ENCODE measurements at regions not wholly inside any gene's neighbourhood (a gene's known extent, or its start where the extent isn't known, plus 50 kb on each side); places are given as distances from the start of the nearest gene placed in this dataset.

DNA sequence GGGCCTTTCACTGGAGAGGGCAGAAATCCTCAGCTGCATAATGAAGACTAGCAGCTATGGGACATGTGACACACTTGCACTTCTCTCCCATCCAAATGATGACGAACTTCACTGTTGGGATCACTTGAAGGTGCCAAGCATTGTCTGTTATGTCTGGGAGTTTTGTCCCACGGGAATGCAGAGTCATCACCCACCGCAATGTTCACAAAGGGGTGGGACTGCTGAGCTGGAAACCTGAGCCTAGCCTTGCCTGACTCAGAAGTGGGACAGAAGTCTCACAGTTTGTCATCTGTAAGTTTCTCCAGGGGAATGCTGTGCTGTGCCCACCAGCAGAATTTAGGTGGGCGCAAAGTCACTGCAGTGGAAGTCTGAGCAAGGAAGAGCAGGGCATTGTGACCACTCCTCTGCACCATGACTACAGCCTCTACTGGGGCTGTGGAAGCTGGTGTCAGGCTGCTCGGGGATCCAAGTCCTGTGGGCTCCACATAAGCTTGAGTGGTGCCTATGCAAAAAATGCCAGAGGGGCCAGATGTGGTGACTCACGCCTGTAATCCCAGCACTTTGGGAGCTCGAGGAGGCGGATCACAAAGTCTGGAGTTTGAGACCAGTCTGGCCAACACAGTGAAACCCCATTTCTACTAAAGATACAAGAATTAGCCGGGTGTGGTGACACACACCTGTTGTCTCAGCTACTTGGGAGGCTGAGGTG, 472.0 kb upstream of the CNTNAP2 start:
- DNase-seq: no peak

DNA sequence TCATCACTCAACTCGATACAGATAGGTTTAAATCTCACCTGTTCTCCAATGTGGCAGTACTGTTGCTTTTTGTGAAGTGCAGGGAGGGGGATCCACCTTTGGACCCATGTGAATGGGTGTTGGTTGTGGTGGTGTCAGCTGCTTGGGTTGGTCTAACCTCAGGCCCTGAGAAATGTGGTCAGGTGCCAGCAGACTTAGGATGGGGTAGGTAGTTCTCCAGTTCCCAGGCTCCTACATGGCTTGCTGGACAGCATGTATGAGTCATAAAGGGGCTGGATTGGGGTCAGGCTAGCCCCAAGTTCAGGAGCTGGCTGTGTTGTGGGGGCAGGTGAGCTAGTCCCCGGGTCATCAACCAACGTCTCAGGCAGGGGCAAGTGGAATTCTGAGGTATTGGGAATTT, 472.6 kb upstream of the CNTNAP2 start:
- no peak for DNase-seq

DNA sequence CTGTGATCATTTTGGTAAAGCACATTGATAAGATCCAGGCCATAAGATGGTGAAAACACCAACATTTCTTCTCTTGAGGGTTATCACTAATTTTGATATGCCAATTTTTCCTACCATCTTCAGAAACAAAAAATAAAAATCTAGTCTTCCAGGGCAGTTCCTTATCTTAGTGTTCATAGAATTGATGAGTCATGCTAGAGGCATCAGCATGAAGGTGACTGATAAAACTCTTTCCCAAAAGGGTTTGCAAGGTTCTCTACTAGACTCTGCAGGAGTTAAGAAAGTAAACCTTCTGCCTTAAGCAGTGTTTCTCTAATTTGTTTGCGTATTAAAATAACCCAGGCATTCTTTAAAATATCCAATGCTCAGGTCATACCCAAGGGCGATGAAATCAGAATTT, 483.1 kb upstream of the CNTNAP2 start:
- DNase-seq: no peak

DNA sequence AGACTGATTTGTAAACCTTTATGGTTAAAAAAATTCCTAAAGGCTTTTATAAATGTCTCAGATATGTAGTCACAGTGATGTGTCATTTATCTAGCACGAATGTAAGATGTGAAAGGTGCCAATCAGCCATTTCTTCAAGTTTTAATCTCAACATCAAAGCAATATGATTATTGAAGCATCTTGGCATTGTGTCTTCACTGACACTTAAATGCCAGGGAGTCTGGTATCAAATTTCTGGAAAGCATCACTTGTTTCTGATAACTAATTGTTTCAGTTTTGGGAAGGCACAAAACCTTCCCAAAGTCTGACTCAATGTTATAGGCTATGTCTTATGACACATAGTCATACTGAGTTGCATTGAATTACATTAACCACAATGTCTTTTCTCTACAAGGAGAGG, 492.0 kb upstream of the CNTNAP2 start:
- no peak for DNase-seq

DNA sequence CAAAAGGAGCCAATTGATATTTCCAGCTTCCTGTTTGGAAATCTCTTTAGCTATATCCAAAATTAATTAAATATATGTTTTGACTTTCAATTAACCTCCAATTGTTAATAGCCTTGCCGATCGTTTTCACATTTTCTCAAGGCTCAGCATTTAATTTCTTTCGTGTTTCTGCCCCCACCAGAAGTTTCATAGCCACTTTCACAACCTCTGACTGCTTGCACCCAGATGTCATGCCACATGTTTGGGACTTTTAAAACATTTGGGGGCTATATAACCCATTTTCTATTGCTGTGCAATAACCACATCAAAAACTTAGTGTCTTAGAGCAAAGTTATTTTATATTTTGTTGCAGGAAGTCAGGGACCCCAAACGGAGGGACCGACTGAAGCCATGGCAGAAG, 510.6 kb upstream of the CNTNAP2 start:
- DNase-seq: no peak

DNA sequence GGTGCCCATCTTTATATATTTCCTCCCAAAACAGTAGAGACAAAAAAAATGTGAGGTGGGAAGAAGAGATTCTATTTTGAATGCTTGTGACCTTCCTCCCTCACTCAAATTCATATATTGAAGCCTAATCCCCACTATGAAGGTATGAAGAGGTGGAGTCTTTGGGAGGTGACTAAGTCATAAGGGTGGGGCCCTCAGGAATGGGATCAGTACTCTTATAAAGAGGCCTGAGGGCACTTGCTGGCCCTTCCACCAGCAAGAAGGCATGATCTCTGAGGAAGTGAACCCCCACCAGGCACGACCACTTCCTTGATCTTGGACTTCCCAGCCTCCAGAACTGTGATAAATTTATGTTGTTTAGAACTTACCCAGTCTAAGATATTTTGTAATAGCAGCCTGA, 517.2 kb upstream of the CNTNAP2 start:
- no peak for DNase-seq

DNA sequence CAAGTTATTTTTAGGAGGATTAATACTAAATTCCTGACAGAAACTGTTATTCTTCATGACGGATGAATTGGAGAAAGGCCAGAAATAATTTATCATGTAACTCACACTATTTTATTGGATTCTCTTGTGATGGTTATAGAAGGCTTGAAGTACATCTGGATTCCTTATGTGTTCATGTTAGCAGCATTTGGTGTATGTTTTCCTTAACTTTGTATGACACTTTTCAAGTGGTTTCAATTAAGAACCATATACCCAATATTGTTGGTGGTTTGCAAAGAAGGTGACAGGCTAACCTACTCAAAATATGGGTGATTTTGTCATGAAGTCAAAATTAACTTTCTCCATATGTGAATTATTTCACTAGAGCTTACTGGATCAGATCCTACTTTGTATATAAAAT, 532.2 kb upstream of the CNTNAP2 start:
- no peak for DNase-seq

DNA sequence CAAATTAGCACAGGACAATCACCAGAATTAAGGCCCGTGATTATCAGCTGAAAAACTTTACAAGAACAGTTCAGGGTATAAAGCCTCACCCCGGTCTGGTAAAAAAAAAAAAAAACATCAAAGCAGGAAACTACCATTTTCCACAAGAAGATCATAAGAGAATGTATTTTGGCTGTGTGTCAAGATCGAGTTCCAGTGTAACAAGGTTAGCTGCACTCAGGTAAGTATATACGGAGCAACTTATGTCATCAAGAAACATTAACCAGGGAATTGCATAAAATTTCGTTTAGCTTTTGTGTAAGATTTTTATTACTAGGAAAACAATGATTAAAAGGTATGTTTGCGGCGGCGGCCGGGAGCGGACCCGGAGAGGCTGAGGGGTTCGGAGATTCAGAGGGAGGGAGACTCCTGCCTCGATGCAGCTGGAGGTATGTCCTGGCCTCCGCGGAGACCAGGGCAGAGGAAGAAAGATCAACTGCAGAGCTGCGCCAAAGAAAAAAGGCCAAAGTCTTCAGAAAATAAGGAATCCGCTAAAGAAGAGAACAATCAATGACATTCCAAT, 533.8 kb upstream of the CNTNAP2 start:
- DNase-seq: no peak

DNA sequence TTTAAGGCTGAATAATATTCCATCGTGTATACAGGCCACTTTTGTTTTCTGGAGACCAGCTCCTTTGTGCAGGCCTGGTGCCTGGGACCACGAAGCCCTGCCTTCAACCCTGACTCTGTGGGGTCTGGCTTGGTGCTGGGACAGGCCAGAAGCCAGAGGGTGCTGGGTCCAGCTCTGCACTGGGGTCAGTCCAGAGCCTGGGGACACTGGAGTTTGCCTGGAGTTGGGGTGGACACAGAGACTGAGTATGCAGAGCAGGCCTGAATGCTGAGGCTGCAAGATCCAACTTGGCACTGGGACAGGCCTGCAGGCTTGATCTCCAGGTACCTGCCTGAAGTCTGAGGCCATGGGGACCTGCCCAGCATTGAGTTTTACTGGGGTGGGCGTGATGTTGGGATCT, 558.8 kb upstream of the CNTNAP2 start:
- DNase-seq: no peak

DNA sequence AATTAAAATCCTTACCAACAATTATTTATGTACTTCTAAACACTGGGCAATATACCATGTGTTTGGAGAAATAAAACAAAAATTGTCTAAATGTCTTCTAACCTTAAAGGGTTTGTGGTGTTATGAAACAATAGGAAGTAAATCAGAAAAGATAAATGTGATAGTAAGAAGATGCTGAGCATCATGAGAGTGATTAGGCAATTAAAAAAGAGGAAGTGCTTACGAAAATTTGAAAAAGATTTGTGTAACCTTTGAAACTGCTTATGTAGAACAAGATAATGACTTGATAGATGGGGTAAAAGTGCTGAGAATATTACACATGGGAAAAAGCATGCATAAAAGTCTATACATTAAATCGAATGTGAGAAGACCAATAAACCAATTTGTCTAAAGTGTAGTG, 573.4 kb upstream of the CNTNAP2 start:
- DNase-seq: peak; percentile 20

DNA sequence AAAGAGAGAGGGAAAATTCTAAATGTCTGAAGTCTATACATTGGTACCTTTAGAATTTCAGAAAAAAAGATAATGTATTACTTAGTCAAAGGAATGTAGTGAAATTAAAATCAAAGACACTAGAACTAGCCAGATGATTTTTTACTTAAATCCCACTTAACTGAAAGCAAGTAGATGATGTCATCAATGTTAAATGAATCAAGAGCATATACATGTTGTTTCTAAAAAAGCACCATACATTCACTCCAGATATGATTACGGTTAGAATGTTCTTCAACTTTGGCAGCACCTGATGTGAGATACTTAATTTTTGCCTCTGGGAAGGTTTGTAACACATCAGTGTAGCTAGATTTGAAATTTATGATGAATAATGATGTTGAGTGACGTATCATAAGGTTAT, 576.7 kb upstream of the CNTNAP2 start:
- DNase-seq: no peak

DNA sequence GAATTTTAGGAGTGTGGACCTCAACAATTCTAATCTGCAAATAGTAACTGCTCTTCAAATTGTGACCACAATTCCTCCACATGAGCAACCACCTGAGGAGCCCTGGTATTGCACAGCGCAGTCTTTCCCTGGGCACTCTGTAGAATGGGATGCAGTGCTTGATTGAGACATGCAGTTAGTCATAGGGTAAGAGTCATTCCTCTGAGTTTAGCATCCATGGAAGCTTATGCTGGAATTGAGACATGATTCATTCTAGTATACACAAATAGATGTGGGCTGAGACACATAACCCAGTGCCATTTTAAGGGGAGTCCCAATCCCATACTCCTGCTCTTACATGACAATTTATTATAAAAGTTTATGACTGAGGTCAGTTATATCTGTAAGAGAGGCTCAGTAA, 582.3 kb upstream of the CNTNAP2 start:
- no peak for DNase-seq

DNA sequence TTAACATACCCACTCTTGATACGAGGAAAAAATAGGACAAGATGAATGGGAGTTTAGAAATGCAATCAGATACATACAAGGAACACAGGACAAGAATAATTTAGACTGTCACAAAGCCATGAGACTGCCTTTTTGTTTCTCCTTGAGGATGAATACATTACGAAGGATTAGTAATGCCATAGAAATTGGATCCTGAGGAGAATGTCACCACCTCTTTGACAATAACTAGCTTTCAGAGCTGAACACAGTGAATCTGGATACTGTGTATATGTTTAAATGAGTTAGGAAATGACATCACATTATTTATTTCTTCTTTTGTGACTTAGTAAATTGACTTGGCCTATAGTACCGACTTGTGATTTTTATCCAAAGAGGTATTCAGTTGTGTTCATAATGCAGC, 596.3 kb upstream of the CNTNAP2 start:
- no peak for DNase-seq

DNA sequence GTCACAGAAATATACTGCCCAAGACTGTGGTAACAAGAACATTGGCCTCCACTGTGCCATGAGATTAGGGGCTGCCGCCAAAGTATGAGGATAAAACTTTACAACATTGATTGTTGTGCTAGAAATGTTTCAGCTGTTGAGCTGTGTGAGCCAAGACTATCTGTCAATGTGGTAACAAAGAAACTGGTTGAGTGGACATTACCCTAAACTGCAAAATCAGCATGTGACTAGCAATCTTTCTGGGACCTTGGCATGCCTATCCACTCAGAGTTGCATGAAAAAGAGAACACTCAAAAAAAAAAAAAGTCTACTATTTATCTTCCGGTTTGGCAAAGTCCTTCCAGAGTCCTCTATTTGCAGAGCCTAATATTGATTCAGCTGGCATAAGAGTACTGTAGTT, 605.6 kb upstream of the CNTNAP2 start:
- DNase-seq: no peak

DNA sequence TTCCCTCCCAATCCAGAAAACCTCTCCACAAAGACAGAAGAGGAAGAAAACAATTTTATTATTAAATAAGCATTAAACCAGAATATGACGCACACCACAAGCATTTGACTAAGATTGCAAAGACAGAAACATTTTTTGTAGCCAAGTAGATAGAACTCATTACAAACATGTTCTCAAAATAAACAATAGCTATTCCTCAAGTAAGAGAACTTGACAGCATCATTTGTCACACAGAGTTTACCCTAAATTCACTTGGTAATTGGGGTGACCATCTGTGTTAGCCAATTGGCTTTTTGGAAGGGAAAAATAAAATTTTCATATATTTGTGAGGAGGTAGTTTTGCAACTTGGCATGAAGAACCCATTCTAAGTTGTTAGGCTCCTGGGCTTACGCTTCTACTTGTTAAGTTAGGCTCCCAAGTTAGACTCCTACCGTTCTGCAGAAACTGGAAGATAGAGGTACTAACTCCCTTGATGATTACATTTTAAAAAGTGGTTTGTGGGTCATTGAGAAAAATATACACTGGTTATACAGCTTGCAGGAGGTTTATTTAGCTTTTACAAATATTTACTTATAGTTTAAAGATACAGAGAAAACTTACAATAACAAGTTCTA, 618.6 kb upstream of the CNTNAP2 start:
- no peak for DNase-seq

DNA sequence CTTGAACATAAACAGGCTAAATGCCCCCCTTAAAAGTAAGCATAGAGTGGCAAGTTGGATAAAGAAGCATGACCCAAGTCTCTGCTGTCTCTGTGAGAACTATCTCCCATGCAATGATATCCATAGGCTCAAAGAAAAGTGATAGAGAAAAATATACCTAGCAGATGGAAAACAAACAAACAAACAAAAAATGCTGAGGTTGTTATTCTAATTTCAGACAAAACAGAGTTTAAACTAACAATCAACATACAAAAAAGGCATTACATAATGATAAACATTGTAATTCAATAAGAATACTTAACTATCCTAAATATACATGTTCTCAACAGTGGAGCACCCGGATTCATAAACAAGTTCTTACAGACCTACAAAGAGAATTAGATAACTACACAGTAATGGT, 626.2 kb upstream of the CNTNAP2 start:
- no peak for DNase-seq

DNA sequence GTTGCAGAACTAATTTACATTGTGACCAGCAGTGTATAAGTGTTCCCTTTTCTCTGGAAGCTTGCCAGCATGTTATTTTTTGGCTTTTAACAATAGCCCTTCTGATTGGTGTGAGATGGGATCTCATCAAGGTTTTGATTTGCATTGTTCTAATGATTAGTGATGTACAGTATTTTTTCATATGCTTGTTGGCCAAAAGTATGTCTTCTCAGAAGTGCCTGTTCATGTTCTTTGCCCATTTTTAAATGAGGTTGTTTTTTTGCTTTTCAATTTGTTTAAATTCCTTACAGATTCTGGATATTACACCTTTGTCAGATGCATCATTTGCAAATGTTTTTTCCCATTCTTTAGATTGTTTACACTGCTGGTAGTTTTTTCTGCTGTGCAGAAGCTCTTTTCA, 627.0 kb upstream of the CNTNAP2 start:
- no peak for DNase-seq

DNA sequence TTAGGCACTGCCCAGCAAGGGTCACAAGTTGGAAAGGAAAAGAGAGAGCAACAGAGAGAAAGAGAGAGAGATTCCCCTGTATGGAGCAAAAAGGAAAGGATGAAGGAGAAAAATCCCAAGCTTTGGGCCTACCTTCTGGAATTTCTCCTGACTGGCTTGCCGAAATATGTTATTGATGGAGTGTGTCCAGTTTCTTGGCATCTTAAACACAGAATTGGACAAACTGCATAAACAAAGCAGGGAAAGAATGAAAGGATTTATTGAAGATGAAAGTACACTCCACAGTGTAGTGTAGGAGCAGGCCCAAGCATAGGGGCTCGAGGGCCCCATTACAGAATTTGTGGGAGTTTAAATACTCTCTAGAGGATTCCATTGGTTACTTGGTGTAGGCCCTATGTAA, 627.8 kb upstream of the CNTNAP2 start:
- no peak for DNase-seq

DNA sequence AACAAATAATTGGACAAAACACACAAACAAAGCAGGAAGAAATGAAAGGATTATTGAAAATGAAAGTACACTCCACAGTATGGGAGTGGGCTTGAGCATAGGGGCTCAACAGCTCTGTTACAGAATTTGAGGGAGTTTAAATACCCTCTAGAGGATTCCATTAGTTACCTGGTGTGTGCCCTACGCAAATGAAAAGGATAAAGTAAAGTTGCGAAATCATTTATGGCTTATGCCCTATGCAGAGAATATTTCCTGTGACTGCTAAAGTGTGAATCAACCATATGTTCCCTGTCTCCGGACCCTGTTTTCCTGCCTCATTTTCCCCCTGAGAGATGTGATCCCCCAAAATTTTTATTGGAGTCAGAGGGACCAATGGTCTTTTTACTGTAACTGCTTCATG, 634.6 kb upstream of the CNTNAP2 start:
- DNase-seq: no peak

DNA sequence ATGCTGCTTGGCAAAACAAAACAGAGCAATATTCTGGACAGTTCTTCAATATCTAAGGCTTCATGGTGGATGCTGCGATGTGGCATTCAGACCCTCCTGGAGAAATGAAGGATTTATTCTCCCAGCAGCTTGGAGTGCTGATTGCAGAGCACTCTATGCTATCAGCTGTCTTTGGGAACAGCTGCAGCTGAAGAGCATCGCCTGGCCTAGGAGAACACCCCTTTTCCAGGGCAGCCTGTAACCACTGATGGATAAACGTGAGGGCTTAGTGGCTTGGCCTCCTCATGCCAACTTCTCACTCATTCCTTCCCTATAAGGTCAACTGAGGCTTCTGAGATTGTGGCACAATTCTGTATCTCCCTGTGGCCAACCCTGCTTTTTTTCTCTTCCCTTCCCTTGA, 638.1 kb upstream of the CNTNAP2 start:
- DNase-seq: no peak

DNA sequence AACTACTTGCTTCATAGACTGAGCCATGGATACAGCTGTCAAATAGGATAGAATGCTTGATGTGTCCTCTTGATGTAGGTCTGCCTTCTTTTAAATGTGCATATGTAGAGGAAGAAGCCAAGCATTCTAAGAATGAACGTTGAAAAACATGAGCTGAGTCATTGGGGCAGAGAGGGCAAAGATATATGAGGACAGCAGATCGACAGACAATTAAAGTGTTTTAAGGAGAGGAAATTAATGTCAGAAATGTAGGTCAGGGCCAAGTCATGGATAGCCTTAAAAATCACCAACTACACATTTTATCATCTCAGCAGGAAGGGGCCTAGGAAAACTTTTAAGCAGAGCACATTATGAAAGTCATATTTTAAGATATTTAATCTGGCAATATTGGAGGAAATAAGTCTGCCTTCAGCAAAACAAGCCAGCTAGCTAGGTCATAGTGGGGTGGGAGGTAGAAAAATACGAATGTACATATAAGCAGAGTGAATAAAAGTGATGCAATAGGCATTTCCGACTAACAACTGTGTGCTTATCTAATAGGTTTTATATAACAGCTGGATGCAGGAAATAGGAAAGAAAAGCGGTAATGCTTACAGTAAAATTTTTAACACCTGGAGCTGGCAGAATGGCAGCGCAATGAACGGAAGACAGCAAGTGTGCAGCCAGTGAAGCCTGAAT, 638.3 kb upstream of the TPK1 start:
- DNase-seq: no peak

DNA sequence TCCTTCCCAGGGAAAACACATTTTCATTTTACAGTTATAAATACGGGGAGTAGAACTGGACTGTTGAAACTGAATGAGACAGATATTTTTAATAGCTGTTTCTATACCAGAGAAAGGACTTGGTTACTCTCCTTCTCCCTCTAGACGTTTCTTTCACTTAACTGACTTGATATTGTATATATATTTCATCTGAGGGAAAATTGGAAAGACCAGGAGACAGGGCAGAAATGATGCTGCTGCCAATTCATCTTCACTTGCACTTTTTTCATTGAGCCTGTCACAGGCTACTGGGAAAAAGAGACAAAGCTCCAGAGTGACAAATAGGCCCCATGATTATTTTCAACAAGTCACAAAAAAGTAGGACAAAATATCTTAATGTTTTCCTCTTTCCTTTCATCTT, 636.0 kb upstream of the TPK1 start:
- peak; percentile 25 for DNase-seq

DNA sequence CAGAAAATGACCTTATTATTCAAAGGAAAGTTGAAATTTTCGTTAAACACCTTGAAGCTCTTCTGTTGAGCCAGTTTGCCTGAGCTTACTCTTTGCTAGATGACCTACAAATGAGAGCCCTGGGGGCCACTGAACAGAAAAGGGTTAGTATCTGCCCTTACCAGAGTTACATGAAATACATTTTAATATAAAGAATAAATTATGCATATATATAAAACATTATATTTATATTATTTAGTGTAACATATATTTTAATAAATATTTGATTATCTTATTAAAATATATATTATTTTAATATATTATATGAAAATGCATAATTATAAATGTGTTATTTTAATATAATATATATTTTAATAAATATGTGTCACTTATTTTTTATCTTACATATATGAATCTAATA, 628.4 kb upstream of the TPK1 start:
- no peak for DNase-seq

DNA sequence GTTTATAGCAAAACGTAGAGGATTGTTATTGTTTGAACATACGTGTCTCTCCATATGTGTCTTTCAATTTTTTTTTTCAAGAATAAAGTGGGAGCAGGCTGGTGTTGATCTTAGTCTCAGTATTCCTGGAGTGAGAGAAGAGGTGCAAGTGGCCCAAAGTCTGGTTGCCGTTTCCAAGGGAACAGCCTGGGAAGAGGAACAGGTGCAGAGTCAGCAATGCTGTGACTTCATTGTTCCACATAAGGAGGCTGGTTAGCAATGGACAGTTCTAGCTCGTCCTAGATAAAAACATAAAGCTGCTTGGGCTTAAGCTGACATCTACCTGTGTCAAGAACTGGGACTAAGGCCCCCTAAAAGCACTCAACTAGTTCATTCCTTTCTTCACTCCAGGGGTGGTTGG, 626.6 kb upstream of the TPK1 start:
- no peak for DNase-seq
